ENCODE measurements at regions not wholly inside any gene's neighbourhood (a gene's known extent, or its start where the extent isn't known, plus 50 kb on each side); places are given as distances from the start of the nearest gene placed in this dataset.

DNA sequence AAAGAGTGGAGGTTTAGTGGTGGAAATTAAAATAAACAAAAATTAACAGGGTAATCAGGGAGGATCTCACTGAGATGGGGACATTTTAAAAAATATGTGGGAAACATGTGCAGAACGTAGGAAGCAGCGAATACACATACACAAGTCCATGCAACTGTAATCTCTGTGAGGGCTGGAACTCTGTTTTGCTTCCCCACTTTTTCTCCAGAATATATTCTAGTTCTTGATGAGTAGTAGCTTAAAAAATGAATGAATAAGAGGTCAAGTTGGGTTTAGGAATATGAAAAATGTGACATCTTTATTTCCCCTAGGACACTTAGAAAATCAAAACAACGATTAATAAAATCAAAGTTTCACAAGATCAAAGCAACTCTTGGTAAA, 312.2 kb upstream of the ZNF717 start:
- DNase-seq (ENCODE audit: insufficient read length, low spot score) (no peak), FAIRE-seq (no peak)
- TF ChIP-seq SPI1 (IDR thresholded peaks at IDR 0.05; ENCODE audit: low read depth, low read length) (no peak), PAX5 (IDR thresholded peaks at IDR 0.05; ENCODE audit: insufficient read depth, low read length, severe bottlenecking) (no peak), POU2F2 (IDR thresholded peaks at IDR 0.05; ENCODE audit: low read depth, low read length) (no peak), TAF1 (IDR thresholded peaks at IDR 0.05; ENCODE audit: low read depth, low read length) (no peak), POLR2AphosphoS5 (IDR thresholded peaks at IDR 0.05; ENCODE audit: low read depth, low read length) (no peak), POLR2A (IDR thresholded peaks at IDR 0.05; ENCODE audit: low read depth, low read length) (no peak)

DNA sequence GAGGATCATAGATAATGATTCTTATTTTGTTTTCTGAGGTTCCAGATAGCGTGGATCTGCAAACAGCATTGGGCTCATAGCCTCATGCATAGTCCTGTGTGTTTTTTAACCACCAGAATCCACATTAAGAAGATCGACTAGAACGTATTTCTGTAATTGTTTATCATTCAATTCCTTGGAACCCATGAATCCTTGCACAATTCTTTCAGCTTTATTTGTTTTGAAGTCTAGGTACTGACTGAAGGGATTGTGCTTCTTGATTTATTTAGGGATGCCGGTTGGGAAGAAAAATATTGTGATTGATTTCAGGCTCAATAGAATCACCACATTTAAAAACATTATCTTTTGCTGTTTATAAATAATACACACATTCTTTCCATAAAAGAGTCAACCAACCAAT, 314.6 kb upstream of the ZNF717 start:
- no peak for DNase-seq (ENCODE audit: insufficient read length, low spot score)
- TF ChIP-seq SPI1 (IDR thresholded peaks at IDR 0.05; ENCODE audit: low read depth, low read length) (no peak), POLR2A (IDR thresholded peaks at IDR 0.05; ENCODE audit: low read depth, low read length) (no peak), POU2F2 (IDR thresholded peaks at IDR 0.05; ENCODE audit: low read depth, low read length) (no peak), POLR2AphosphoS5 (IDR thresholded peaks at IDR 0.05; ENCODE audit: low read depth, low read length) (no peak), PAX5 (IDR thresholded peaks at IDR 0.05; ENCODE audit: insufficient read depth, low read length, severe bottlenecking) (no peak), TAF1 (IDR thresholded peaks at IDR 0.05; ENCODE audit: low read depth, low read length) (no peak)
- FAIRE-seq: no peak

DNA sequence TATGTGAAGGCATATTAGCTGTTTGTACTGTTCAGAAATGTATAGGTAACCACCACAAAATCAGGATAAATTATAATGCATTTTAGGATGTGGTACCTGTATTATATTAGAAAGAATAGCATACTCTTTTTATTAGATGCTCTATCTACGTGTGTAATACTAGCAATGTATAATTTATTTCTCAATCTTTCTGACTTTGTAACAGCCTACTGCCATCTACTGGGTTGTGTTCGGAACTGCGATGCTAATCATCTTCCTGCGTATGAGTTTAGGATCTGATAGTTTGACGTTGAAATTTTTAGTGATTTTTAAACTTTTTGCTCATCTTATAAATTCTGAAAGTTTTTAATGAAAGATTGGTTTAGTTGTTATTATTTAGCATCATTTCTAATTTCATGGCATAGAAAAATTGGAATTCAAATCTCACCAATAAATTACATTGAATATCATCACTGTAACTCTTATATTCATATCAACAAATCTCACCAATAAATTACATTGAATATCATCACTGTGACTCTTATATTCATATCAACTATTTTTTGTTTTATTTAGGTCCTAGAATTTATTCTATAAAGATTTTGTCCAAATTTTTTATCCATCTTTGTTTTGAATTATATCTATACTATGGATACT, 322.7 kb upstream of the ZNF717 start:
- no peak for FAIRE-seq
- no peak for DNase-seq (ENCODE audit: insufficient read length, low spot score)
- no peak for TF ChIP-seq TAF1 (IDR thresholded peaks at IDR 0.05; ENCODE audit: low read depth, low read length)
- TF ChIP-seq SPI1 (IDR thresholded peaks at IDR 0.05; ENCODE audit: low read depth, low read length): no peak
- no peak for TF ChIP-seq POU2F2 (IDR thresholded peaks at IDR 0.05; ENCODE audit: low read depth, low read length)
- TF ChIP-seq PAX5 (IDR thresholded peaks at IDR 0.05; ENCODE audit: insufficient read depth, low read length, severe bottlenecking): no peak

DNA sequence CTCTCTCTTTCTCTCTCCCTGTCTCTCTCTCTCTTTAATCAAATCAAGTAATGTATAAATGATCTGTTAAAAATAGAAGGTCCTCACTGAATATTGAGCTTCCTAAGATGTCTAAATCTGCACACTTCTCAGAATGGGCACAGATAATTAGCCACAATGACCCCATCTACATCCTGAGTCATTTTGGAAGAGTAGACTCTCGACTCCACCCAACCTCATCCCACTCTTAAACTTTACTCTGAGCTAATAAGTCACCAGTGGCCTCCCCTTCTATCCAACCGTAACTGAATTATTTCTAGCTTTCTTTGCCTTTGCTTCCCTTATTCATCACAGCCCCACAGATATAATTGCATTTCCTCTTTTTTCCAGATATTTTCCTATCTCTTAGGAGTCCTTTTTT, 326.5 kb upstream of the ZNF717 start:
- FAIRE-seq (no peak), DNase-seq (ENCODE audit: insufficient read length, low spot score) (no peak)
- TF ChIP-seq SPI1 (IDR thresholded peaks at IDR 0.05; ENCODE audit: low read depth, low read length) (no peak), POLR2AphosphoS5 (IDR thresholded peaks at IDR 0.05; ENCODE audit: low read depth, low read length) (no peak), PAX5 (IDR thresholded peaks at IDR 0.05; ENCODE audit: insufficient read depth, low read length, severe bottlenecking) (no peak), POLR2A (IDR thresholded peaks at IDR 0.05; ENCODE audit: low read depth, low read length) (no peak), POU2F2 (IDR thresholded peaks at IDR 0.05; ENCODE audit: low read depth, low read length) (no peak), TAF1 (IDR thresholded peaks at IDR 0.05; ENCODE audit: low read depth, low read length) (no peak)

DNA sequence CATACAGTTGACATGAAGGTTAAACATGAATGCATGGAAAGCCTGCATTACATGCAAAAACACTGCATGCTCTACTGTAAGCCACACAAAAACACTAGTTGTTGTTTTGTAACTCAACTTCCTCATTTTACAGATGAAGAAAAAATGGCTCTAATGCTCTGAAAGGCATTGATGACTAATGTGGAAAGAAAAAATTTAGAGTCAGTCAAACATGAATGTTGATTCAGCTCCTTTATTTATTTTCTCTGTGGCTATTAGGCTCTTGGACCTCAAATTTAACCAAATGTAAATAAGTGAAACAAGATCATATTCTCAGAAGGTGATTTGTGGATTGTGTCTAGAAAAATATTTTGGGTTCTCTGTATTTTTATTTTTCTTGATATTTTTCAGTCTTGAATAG, 336.7 kb upstream of the ZNF717 start:
- DNase-seq (ENCODE audit: insufficient read length, low spot score): no peak
- FAIRE-seq: no peak
- TF ChIP-seq POLR2AphosphoS5 (IDR thresholded peaks at IDR 0.05; ENCODE audit: low read depth, low read length): no peak
- TF ChIP-seq SPI1 (IDR thresholded peaks at IDR 0.05; ENCODE audit: low read depth, low read length): no peak
- TF ChIP-seq POU2F2 (IDR thresholded peaks at IDR 0.05; ENCODE audit: low read depth, low read length): no peak
- TF ChIP-seq POLR2A (IDR thresholded peaks at IDR 0.05; ENCODE audit: low read depth, low read length): no peak
- TF ChIP-seq PAX5 (IDR thresholded peaks at IDR 0.05; ENCODE audit: insufficient read depth, low read length, severe bottlenecking): no peak
- no peak for TF ChIP-seq TAF1 (IDR thresholded peaks at IDR 0.05; ENCODE audit: low read depth, low read length)

DNA sequence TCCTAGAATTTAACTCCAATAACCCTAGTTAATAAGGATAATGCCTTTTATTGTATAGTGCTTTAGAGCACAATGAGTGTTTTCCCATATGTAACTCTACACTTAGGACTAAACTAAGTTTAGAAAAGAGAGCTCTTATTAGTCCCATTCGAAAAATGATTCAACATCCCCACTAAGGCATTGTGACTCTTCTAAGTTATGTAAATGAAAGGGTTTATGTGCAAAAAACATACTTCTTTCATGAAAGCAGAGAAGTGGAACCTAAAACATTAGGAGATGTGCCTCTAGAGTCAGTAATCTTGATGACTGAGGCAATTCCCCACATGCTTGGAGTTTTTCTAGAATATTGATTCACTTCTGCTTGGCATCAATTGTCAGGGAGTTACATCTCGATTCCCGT, 344.1 kb upstream of the ZNF717 start:
- FAIRE-seq (no peak), DNase-seq (ENCODE audit: insufficient read length, low spot score) (no peak)
- TF ChIP-seq TAF1 (IDR thresholded peaks at IDR 0.05; ENCODE audit: low read depth, low read length): no peak
- no peak for TF ChIP-seq POLR2AphosphoS5 (IDR thresholded peaks at IDR 0.05; ENCODE audit: low read depth, low read length)
- TF ChIP-seq PAX5 (IDR thresholded peaks at IDR 0.05; ENCODE audit: insufficient read depth, low read length, severe bottlenecking): no peak
- no peak for TF ChIP-seq SPI1 (IDR thresholded peaks at IDR 0.05; ENCODE audit: low read depth, low read length)
- TF ChIP-seq POLR2A (IDR thresholded peaks at IDR 0.05; ENCODE audit: low read depth, low read length): no peak
- no peak for TF ChIP-seq POU2F2 (IDR thresholded peaks at IDR 0.05; ENCODE audit: low read depth, low read length)

DNA sequence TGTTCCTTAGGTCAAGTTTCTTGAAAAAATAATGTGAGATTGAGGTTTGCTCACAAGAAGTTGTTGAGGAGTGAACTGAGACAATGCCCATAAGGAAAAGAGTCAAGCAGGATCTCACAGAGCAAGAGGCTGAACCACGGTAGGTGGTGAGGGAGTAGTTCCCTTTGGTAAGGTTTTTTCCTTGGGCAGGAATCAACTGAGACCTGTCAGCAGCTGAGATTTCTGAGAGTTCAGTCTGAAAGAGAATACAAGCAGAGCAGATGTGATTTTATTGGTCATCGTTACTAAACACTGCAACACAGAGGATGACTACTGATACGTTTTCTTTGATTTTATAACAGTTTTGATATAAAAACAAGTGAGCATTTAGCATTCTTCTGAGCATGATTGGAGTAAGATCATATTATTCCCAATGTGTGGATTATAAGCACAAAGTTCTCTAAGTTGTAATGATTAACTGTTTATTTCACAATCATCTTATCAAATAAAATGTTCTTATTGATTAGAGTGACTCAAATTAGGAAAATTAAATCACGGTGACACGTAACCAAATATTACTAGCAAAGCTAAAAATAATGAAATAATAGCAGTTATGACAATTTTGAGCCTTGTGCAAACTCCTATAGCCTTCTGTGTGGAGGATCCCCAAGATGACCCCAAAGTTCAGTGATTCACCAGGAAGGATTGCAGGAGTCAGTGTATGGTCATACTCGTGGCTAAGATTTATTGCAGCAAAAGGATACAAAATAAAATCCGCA, 346.2 kb upstream of the ZNF717 start:
- DNase-seq (ENCODE audit: insufficient read length, low spot score): no peak
- FAIRE-seq: no peak
- TF ChIP-seq SPI1 (IDR thresholded peaks at IDR 0.05; ENCODE audit: low read depth, low read length) (no peak), TAF1 (IDR thresholded peaks at IDR 0.05; ENCODE audit: low read depth, low read length) (no peak), PAX5 (IDR thresholded peaks at IDR 0.05; ENCODE audit: insufficient read depth, low read length, severe bottlenecking) (no peak), POU2F2 (IDR thresholded peaks at IDR 0.05; ENCODE audit: low read depth, low read length) (no peak), POLR2AphosphoS5 (IDR thresholded peaks at IDR 0.05; ENCODE audit: low read depth, low read length) (no peak), POLR2A (IDR thresholded peaks at IDR 0.05; ENCODE audit: low read depth, low read length) (no peak)

DNA sequence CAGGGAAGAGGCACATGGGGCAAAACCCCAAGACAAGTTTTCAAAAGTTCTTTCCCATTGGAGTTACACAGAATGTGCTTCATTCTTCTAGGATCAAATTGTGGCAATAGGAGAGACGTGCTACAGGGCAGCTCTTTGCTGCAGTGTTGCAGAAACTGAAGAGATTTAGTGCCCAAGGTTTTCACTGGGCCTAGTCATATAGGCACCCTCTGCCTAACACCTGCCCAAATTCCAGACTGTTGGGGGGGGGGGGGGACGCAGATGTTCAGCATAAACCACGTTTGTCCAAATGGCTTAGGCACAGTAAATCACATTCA, 346.8 kb upstream of the ZNF717 start:
- DNase-seq (ENCODE audit: insufficient read length, low spot score) (no peak), FAIRE-seq (no peak)
- TF ChIP-seq POLR2A (IDR thresholded peaks at IDR 0.05; ENCODE audit: low read depth, low read length) (no peak), POLR2AphosphoS5 (IDR thresholded peaks at IDR 0.05; ENCODE audit: low read depth, low read length) (no peak), TAF1 (IDR thresholded peaks at IDR 0.05; ENCODE audit: low read depth, low read length) (no peak), POU2F2 (IDR thresholded peaks at IDR 0.05; ENCODE audit: low read depth, low read length) (no peak), PAX5 (IDR thresholded peaks at IDR 0.05; ENCODE audit: insufficient read depth, low read length, severe bottlenecking) (no peak), SPI1 (IDR thresholded peaks at IDR 0.05; ENCODE audit: low read depth, low read length) (no peak)

DNA sequence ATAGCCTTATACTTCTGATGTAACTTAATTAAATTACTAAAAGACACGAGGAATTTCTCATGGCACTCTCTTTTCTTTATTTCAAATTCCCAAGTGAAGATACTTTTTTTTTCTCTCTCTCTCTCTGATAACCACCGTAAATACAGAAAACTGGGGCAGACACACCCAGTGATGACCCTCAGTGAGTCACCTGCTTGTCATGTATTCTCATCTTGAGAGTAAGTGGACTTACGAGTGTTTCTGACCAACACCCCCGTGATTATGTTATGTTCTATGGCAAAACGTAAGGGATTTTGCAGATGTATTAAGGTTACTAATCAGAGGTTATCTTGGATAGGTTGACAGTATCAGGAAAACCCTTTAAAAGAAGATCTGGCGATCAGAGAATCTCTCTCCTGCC, 348.8 kb upstream of the ZNF717 start:
- FAIRE-seq (no peak), DNase-seq (ENCODE audit: insufficient read length, low spot score) (no peak)
- TF ChIP-seq POU2F2 (IDR thresholded peaks at IDR 0.05; ENCODE audit: low read depth, low read length) (no peak), POLR2A (IDR thresholded peaks at IDR 0.05; ENCODE audit: low read depth, low read length) (no peak), SPI1 (IDR thresholded peaks at IDR 0.05; ENCODE audit: low read depth, low read length) (no peak), PAX5 (IDR thresholded peaks at IDR 0.05; ENCODE audit: insufficient read depth, low read length, severe bottlenecking) (no peak), TAF1 (IDR thresholded peaks at IDR 0.05; ENCODE audit: low read depth, low read length) (no peak), POLR2AphosphoS5 (IDR thresholded peaks at IDR 0.05; ENCODE audit: low read depth, low read length) (no peak)
